B cell (primary cell): ENCODE measurements at regions not wholly inside any gene's neighbourhood (a gene's known extent, or its start where the extent isn't known, plus 50 kb on each side); places are given as distances from the start of the nearest gene placed in this dataset.

ENCODE experiments used
- EZH2 ChIP-seq: IDR thresholded peaks from 2 replicates; pipeline ENCODE4 v1.6.1; 2012; ENCODE audit warnings: borderline replicate concordance, low read depth, mild to moderate bottlenecking, moderate library complexity, low read length; ENCODE audit not compliant: insufficient read depth, poor library complexity, severe bottlenecking
- TF ChIP-seq, protein P1 (sequence below): fragments of 200-600 bp; IDR thresholded peaks from one replicate; pipeline ENCODE4 v1.8.0; 2022; ENCODE audit warnings: antibody characterized with exemption, mild to moderate bottlenecking

DNA sequence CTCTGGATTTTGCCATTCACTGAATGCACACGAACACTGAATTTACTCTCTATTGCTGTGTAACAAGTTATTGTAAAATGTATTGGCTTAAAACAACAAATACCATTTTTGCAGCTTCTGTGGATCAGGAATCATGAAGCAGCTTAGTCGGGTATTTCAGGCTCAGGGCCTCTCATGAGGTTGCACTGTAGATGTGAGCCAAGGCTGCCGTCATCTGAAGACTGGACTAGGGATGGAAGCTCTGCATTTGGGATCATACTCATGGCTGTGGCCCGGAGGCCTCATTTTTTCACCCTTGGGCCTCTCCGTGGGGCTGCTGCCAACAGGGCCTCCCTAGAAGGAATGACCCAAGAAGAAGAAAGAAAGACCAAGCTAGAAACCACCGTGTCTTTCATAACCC, 492.4 kb upstream of the CDH4 start:
- TF ChIP-seq, protein P1, sequence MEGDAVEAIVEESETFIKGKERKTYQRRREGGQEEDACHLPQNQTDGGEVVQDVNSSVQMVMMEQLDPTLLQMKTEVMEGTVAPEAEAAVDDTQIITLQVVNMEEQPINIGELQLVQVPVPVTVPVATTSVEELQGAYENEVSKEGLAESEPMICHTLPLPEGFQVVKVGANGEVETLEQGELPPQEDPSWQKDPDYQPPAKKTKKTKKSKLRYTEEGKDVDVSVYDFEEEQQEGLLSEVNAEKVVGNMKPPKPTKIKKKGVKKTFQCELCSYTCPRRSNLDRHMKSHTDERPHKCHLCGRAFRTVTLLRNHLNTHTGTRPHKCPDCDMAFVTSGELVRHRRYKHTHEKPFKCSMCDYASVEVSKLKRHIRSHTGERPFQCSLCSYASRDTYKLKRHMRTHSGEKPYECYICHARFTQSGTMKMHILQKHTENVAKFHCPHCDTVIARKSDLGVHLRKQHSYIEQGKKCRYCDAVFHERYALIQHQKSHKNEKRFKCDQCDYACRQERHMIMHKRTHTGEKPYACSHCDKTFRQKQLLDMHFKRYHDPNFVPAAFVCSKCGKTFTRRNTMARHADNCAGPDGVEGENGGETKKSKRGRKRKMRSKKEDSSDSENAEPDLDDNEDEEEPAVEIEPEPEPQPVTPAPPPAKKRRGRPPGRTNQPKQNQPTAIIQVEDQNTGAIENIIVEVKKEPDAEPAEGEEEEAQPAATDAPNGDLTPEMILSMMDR: no peak
- TF ChIP-seq EZH2: no peak
